Prostate gland (tissue), 2 donors: ENCODE measurements at regions not wholly inside any gene's neighbourhood (a gene's known extent, or its start where the extent isn't known, plus 50 kb on each side); places are given as distances from the start of the nearest gene placed in this dataset.

Source experiments
- DNase-seq: peaks from one replicate; pipeline ENCODE4 v3.0.0-alpha.2; 2019; ENCODE audit warnings: low spot score
- H3K27ac ChIP-seq, 2 donors: fragments of 200-600 bp; sonication (generic); 2 replicates each; pipeline ENCODE4 v1.5.1; 2017 to 2019
- H3K27me3 ChIP-seq: fragments of 200-600 bp; sonication (generic); replicated peaks from 2 replicates; pipeline ENCODE4 v1.5.1; 2019; ENCODE audit not compliant: insufficient read depth
- H3K36me3 ChIP-seq, 2 donors: fragments of 200-600 bp; sonication (generic); 1 replicate in 1 of 2; 2 replicates in 1 of 2; pipeline versions ENCODE4 v1.5.1 to v1.8.1; 2017 to 2019
- H3K4me1 ChIP-seq: fragments of 200-600 bp; sonication (generic); replicated peaks from 2 replicates; pipeline ENCODE4 v1.5.1; 2019
- H3K4me3 ChIP-seq, 2 donors: fragments of 200-600 bp; sonication (generic); 2 replicates each; pipeline ENCODE4 v1.5.1; 2017 to 2019
- H3K9me3 ChIP-seq: fragments of 200-600 bp; sonication (generic); 2 replicates; pipeline ENCODE4 v1.5.1; 2017
- POLR2A ChIP-seq: fragments of 450-650 bp; IDR thresholded peaks from one replicate; pipeline ENCODE4 v1.6.1; 2016; ENCODE audit warnings: antibody characterized with exemption, mild to moderate bottlenecking
- POLR2AphosphoS5 ChIP-seq: sonication (generic); formaldehyde crosslinking; IDR thresholded peaks from one replicate; pipeline ENCODE4 v1.6.1; 2017; ENCODE audit warnings: antibody characterized with exemption
- WGBS: methylation state at CpG from one replicate; pipeline ENCODE4 v1.1.5; 2018; 5-methylcytosine and 5-hydroxymethylcytosine counted together
- intact Hi-C: fragments of 100-400 bp; cut with DNase I; formaldehyde crosslinking; loops from one replicate; pipeline ENCODE4 v1.14.2; 2022
- TF ChIP-seq, protein P1 (sequence below), 4 experiments: fragments of 200-600 bp in 2 of 4; fragments of 450-650 bp in 2 of 4; sonication (generic) in 2 of 4; IDR thresholded peaks; 1 replicate in 3 of 4; 2 replicates in 1 of 4; pipeline ENCODE4 v1.5.1; 2016 to 2019; ENCODE audit warnings: antibody characterized with exemption in 4 of 4, mild to moderate bottlenecking in 2 of 4, moderate library complexity in 2 of 4

DNA sequence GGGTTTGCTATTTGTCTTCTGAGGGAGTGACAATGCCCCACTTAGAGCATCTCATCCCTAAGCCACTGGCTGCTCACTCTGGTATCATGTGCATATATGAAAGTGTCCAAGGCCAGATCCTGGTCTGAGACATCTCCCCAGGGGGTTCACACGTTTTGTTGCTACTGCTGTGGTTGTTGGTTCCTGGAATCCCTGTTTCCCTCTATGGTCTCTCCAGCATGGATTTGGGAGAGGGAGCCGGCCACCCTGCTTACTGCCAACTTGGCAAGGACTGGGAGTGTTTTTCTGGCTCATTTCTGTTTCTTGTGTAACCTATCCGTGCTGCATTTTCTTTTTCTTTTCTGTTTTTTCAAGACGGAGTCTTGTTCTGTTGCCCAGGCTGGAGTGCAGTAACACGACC is 101.3 kb upstream of the MAX start:
- Histone ChIP-seq H3K27me3 (no peaks in the 10 kb centered on the region), H3K4me3 (no peak overlapping the region), H3K9me3 (no peaks in the 10 kb centered on the region), H3K36me3 (no peaks in the 10 kb centered on the region), H3K4me1 (no peaks in the 10 kb centered on the region), H3K27ac (no peak overlapping the region)
- no peak for DNase-seq
- intact Hi-C loops: no loop called here
- 58% methylated on average over 5 of the region's 5 CpGs for WGBS
- TF ChIP-seq, protein P1, sequence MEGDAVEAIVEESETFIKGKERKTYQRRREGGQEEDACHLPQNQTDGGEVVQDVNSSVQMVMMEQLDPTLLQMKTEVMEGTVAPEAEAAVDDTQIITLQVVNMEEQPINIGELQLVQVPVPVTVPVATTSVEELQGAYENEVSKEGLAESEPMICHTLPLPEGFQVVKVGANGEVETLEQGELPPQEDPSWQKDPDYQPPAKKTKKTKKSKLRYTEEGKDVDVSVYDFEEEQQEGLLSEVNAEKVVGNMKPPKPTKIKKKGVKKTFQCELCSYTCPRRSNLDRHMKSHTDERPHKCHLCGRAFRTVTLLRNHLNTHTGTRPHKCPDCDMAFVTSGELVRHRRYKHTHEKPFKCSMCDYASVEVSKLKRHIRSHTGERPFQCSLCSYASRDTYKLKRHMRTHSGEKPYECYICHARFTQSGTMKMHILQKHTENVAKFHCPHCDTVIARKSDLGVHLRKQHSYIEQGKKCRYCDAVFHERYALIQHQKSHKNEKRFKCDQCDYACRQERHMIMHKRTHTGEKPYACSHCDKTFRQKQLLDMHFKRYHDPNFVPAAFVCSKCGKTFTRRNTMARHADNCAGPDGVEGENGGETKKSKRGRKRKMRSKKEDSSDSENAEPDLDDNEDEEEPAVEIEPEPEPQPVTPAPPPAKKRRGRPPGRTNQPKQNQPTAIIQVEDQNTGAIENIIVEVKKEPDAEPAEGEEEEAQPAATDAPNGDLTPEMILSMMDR (IDR thresholded peaks at IDR 0.05): no peak
- no peak for TF ChIP-seq POLR2A
- no peak for TF ChIP-seq POLR2AphosphoS5

DNA sequence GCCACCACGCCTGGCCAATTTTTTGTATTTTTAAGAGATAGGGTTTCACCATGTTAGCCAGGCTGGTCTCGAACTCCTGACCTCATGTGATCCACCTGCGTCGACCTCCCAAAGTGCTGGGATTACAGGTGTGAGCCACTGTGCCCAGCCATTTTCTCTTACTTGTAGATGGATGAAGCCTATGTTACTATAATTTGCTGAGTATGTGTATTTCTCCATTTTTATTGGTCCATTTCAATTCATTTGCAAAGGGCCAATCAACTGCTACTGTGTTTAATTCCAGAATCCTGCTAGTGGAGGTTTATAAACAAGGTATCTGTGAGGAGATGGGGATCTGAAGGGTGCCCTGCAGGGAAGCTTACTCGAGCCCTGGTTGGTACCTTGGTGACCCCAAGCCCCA is 101.7 kb upstream of the MAX start:
- H3K9me3 ChIP-seq: no peaks in the 10 kb centered on the region
- no peaks in the 10 kb centered on the region for H3K4me1 ChIP-seq
- WGBS: 97% methylated on average over 5 of the region's 5 CpGs
- H3K4me3 ChIP-seq: no peak overlapping the region
- intact Hi-C loops: no loop called here
- no peak overlapping the region for H3K27ac ChIP-seq
- H3K27me3 ChIP-seq: no peaks in the 10 kb centered on the region
- DNase-seq: no peak
- no peak for TF ChIP-seq POLR2A
- H3K36me3 ChIP-seq: no peaks in the 10 kb centered on the region

DNA sequence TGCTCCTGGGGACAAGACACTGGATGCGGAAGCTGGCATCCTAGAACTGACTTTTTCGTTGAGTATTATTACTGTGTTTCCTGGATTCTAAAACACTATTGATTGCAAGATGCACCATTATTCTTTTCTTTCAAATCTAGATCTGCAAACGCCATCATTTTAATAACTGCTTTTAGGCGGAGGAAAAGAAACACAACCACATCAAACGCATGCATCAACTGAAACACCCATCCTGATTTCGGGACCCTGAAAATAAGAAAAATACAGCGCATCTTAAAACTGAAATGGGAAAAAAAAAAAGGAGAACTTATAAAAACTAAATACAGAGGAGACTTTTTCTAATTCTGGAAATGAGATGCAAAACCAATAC is 103.7 kb upstream of the MAX start:
- intact Hi-C loops: no loop called here
- DNase-seq: no peak
- Histone ChIP-seq H3K4me1 (no peaks in the 10 kb centered on the region), H3K36me3 (no peaks in the 10 kb centered on the region), H3K4me3 (no peak overlapping the region), H3K27ac (no peak overlapping the region), H3K9me3 (no peaks in the 10 kb centered on the region), H3K27me3 (no peaks in the 10 kb centered on the region)
- TF ChIP-seq POLR2A: no peak
- TF ChIP-seq POLR2AphosphoS5: no peak
- TF ChIP-seq, protein P1 (IDR thresholded peaks at IDR 0.05): no peak
- 88% methylated on average over 7 of the region's 7 CpGs for WGBS

DNA sequence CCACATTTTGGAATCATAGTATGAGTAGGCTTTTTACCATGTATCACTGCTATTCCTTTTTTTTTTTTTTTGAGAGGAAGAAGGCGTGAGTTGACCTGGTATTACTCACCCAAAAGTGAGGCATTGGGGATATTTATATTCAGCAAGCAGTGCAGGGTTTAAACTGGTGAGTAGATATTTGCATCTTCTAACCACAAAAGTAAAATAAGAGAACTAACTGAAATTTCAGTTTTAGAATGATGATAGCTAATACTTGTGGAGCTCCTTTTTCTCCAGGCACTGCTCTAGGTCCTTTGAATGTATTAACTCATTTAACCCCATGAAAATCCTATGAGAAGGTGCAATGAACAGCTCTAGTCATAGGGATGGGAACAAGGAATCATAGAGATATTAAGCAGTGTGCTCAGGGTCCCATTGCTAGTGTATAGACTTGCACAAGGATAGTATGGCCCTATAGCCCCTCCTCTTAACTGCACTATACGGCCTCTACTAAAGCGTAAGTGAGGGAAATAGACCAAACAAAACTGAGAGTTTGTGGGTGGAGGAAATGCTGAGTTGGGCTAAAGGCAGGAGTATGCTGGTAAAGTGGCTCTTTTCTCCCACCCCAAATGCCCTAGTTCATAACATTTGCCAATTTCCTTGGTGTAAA is 104.3 kb upstream of the MAX start:
- no peak for DNase-seq
- intact Hi-C loops: no loop called here
- H3K4me1 ChIP-seq: no peaks in the 10 kb centered on the region
- H3K36me3 ChIP-seq: no peaks in the 10 kb centered on the region
- no peaks in the 10 kb centered on the region for H3K9me3 ChIP-seq
- WGBS: 90% methylated on average over 3 of the region's 3 CpGs
- TF ChIP-seq POLR2A: no peak
- no peak for TF ChIP-seq POLR2AphosphoS5
- TF ChIP-seq, protein P1 (IDR thresholded peaks at IDR 0.05): no peak
- no peak overlapping the region for H3K4me3 ChIP-seq
- no peak overlapping the region for H3K27ac ChIP-seq
- no peaks in the 10 kb centered on the region for H3K27me3 ChIP-seq

DNA sequence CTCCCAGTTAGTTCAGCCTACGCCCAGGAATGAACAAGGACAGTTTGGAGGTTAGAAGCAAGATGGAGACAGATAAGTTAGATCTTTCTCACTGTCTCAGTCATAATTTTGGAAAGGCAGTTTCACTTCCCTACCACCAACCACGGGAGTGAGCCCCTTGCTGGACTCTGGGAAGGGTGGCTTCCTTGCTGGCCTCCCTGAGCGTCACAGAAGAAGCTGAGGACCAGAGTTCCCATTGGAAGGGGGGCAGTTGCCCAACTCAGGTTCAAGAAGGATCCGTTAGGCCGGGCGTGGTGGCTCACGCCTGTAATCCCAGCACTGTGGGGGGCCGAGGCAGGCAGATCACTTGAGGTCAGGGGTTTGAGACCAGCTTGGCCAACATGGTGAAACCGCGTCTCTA is 106.2 kb upstream of the MAX start:
- H3K27ac ChIP-seq: no peak overlapping the region
- H3K4me3 ChIP-seq: no peak overlapping the region
- TF ChIP-seq POLR2AphosphoS5: no peak
- TF ChIP-seq, protein P1 (IDR thresholded peaks at IDR 0.05): no peak
- TF ChIP-seq POLR2A: no peak
- H3K36me3 ChIP-seq: no peaks in the 10 kb centered on the region
- WGBS: 95% methylated on average over 10 of the region's 10 CpGs
- DNase-seq: no peak
- no peaks in the 10 kb centered on the region for H3K9me3 ChIP-seq
- no peaks in the 10 kb centered on the region for H3K4me1 ChIP-seq
- intact Hi-C loops: no loop called here
- no peaks in the 10 kb centered on the region for H3K27me3 ChIP-seq
